Hindlimb muscle (tissue), 1 donor: ENCODE measurements at regions not wholly inside any gene's neighbourhood (a gene's known extent, or its start where the extent isn't known, plus 50 kb on each side); places are given as distances from the start of the nearest gene placed in this dataset.
"Not testable (repeated sequence)": the region's sequence is repeated elsewhere in the genome, so short reads cannot be mapped to it uniquely, and the experiment has no call there.

Source experiments
- DNase-seq: peaks from one replicate; pipeline ENCODE4 v3.0.0-alpha.2; 2013

DNA sequence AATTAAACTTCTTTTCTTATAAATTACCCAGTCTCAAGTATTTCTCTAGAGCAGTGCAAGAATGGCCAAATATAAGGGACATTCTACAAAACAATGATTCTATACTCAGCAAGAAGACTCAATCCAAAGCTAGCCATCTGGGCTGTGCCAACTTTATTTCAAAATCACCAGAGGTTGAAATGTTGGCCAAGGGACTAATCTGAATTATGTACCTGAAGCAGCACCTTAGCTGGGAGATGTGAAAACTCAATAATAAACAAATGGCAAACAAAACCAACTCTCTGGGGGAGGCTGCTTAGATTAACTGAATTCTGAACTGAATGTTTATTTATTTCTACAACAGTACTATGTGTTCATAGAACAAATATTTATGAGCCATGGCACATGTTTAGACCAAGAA is 251.3 kb downstream of the RDH14 start:
- DNase-seq = no peak

DNA sequence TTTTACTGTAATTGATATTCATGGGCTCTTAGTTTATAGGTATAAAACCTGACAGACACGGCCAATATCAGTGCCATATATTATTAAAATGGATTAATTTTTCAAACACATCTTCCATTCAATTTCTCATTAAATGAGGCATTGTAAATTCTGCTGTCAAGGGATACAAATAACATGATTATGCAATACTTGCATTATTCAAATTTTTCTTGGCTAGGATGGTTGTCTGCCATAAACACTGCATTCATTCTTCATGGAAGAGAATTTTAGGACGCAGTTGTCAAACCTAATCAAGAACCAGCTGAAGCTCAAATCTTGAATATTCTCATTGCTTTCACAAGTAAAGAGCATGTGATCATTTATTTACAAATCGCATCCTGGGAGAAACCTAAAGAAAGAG is 255.6 kb downstream of the RDH14 start:
- no peak for DNase-seq

DNA sequence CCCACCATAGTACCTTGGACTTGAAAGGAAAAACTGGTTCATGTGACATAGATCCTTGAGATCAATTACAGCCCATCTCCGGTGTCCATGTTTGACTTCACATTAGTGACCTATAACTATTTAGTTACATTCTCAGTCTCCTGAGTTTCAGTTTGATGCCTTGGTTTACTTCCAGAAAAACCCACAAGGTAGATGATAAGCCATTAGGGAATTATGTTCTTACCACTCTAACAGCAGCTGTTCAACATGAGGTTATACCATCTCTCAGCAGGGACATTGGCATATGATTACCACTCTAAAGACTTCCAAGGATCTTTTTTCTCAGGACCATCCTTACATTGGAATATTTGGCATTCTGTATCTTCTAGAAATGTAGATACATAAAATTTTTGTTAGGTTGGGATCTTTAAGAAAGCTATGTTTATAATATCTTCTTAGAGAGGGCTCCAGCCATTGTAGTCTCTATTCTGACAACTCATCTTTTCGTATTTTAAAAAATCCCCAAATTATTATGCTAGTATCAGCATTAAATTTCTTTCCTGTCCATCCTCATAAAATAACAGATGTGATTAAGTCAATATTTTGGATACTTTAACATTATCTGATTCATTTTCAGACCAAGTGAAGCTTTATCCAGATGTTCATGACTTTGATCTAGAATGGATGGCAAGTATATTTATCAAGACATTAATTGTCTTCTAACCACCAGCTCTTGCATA is 258.9 kb downstream of the RDH14 start:
- DNase-seq = no peak

DNA sequence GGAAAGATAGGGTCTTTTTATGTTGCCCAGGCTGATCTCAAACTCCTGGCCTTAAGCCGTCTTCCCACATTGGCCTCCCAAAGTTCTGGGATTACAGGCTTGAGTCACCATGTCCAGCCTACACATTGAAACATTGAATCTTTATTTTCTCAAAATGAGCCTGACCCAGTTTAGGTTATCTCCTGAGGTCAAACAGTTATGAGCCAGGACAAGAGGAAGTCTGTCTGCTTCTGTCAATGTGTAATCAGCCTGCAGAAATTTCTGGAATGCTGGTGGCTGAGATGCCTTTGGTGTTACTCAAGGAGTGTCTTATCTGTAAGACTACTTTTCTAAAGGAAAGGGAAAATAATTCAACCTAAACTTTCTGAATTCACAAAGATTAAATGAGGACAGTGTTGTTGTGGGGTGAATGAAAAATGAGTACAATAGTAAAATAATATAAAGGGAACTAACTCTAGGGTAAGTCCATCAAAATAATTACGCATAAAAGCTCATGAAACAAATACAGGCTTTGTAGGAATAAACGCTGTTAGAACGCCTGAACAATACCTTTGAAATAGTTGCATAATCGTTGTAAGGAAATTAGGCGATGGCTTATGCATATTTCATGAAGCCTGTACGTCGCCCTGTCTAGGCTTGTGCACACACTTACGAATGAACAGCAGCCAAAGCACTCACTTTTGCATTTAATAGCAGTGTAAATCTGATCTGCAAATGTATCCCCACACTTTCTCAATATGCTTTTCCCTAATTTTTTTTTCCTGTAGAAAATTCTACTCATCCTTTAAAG is 260.8 kb downstream of the RDH14 start:
- DNase-seq = no peak

DNA sequence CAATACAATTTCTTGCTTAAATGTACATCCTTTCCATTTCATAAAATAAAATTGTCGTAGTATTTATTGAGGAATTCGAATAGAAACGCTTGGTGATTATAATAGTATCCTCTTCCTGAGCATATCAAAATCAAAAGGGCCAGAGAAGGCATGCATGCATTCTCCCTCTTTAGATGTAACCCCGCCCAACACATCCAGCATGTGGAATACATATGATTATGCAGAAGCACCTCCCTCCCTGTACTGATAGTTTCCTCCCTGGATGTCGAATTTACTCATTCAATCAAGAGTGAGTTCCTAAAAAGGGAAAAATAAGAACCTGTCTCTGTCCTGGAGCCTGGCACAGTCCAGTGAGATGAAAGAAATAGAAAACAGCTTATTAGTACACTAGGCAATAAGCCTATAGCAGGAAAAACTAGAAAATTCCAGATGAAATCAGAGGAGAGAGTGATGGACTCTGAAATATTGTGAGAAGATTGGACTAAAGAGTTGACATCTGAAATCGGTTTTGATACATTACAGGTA is 262.9 kb downstream of the RDH14 start:
- DNase-seq = no peak

DNA sequence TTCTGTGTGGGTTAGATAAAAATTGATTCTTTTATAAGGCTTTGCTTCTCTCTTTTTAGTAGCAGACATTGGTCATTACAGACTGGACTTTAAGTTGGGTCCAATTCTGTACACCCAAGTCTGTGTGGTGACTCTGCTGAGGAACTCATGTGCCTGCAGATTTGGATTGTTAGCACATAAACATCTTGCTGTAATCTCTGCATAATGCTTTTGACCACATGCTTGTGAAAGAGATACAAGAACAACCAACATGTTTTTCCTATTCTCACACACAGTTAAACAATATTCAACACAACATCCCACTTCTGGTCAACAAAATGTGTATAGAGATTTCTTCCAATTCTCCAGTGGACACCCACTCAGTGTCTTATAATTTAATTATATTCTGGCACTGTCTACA is 270.1 kb downstream of the RDH14 start:
- DNase-seq = no peak

DNA sequence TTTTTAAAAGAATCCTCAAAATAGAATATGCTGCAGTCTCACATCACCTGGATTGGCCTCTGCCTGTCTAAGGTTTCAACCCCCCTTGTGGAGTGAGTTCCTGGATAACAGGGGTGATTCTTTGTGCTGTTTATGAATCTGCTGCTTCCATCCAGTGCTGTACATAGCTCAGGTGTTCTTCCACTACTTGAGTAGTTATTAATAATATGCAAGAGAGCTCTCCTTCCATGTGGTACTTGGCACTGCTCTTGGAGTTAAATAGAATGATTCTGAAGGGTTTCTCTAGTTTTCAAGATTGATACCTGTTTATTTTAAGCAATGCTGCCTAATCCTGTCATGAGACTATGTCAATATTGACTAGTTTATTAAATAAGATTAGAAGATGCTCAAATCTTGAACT is 273.6 kb downstream of the RDH14 start:
- DNase-seq = no peak

DNA sequence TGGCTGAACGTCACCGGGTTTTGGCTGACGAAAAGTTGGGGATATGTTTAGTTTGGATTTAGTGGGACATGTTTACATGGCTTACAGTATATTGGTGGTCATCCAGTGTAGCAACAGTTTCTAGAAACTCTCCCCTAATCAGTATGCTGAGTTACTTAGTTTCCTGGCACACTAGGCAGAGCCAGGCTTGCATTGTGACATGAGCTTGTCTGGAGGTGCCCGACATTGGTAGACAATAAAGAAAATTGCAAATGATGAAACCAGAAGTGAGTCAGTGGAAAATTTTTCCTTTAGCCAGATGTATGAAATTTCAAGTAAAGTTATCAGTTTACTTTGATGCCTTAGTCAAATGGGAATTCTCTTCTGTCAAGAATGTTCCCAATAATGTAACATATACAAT is 276.1 kb downstream of the RDH14 start:
- DNase-seq = no peak

DNA sequence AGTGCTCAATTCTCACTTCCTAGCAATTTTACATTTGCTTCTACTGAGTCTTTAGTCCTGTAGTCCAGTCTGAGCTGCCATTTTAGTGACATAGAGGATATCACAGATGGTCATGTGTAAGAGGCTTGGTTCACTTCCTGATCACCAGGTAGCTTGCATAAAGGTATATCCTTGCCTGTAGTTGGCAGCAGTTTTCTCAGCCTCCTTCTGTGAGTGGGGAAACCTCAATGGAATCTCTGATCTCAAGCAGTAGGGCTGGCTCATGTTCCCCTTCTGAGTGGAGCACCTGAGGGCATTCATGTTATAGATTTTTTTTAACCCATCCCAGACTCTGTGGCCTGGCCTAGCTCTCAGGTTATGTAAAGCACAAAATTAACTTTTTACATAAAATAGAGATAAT is 278.4 kb downstream of the RDH14 start:
- DNase-seq = no peak

DNA sequence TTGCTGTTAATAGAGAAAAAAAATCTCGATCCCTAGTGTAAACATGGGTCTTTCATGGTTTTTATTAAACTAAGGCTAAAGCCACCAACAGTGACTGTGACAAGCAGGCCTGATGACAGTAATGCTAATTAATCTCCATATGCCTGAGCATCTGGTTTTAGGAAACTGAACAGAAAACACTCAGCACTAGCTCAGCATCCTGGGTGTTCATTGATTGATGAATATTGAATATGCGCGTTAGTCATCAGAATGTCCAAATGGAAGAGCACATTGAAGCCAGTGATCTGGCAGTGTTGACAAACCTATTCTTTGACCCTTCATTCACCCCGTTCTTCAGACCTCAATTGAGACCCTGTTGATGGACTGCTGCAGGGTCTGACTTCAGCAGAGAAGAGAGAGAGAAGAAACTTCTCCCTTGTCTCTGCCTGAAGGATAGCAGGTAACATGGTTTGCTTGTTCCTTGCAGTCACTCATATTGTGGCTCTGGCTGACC is 283.8 kb downstream of the RDH14 start:
- no peak for DNase-seq

DNA sequence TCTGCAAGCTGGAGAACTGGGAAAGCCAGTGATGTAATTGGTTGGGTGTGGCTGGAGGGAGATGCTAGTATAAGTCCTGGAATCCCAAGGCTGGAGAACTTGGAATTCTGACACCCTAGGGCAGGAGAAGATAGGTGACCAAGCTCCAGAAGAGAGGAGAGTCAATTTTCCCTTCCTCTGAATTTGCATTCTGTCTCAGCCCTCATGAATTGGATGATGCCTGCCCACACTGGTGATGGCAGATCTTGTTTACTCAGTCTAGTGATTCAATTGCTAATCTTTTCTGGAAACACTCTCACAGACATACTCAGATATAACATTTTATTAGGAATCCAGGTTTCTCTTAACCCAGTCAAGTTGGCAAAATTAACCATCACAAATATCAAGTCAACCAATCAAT is 287.2 kb downstream of the RDH14 start:
- no peak for DNase-seq

DNA sequence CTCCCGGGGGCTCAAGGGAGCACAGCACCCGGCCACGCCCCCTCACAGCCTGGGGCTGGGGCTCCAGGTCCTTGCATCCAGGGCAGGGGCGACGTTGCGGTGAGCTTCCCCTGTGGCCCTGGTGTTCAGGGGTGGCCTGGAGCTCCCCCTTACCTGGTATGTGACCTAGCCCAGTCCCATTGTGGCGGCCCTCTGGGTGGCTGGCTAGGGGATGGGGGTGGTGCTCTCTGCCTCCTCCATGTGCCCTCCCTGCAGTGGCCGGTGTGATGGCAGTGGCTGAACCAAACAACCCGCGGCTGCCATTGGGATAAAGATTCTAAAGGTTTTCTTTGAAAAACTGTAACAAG is 288.3 kb downstream of the RDH14 start:
- DNase-seq = no peak

DNA sequence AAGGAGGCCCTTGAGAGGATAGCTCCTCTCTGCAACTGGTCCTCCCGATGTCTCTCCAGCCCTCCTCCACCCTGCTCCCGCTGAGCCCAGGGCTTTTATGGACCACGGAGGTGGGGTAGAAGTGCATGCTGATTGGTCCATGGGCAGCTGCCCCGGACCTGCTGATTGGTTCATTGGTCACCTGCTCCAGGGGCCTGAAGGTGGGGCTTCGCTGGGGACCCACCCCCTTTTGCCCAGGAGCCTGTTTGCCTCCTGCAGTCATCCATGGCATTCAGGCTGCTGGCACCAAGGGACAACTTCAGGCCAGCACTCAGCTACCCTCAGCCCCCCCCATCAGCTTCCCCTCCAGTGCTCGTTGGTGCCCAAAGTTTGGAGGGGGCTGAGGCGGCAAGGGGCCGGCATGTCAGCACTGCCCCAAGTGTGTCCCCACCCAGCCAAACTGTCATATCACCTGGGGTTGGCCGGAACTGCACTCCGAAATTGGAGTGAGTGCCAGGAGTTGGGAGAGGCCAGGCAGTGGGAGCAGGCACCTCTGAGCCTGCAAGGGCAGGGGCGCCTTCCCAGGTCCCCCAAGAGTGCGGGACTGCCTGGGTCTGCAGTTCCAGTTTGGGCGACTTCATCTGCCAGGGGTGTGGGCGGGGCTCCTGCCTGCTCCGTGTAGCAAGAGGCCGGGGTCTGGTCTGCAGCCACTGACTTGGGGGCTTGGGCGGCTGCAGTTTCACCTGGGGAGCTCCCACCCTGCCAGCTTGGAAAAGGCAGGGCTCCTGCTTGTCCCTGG is 288.9 kb downstream of the RDH14 start:
- no peak for DNase-seq

DNA sequence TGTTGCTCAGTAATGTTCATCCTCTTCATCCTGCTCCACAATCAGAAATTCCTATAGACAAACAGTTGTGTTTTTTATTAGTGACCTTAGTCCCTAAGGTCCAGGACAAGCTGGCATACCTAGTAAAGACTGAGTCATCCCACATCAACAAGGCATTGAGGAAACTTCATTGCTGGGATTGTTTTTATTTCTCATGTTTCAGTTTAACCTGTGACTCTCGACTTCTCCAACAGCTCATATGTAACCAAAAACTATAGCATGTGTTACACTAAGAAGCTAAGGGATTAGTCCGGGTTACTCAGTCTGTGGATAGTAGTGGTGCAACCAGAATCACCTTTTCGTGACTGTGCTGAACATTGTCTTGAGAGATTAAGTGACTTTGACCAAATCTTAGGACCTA is 292.1 kb downstream of the RDH14 start:
- no peak for DNase-seq

DNA sequence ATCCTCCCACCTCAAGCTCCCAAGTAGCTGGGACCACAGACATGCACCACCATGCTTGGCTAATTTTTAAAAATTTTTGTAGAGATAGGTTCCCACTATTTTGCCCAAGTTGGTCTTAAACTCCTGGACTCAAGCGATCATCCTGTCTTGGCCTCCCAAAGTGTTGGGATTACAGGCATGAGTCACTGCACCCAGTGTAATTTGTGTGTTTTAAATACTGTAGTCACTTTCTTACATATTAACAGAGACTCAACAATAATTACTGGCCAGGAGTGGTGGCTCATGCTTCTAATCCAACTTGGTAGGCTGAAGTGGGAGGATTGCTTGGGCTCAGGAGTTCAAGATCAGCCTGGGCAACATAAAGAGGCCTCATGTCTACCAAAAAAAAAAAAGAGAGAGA is 293.0 kb downstream of the RDH14 start:
- no peak for DNase-seq

DNA sequence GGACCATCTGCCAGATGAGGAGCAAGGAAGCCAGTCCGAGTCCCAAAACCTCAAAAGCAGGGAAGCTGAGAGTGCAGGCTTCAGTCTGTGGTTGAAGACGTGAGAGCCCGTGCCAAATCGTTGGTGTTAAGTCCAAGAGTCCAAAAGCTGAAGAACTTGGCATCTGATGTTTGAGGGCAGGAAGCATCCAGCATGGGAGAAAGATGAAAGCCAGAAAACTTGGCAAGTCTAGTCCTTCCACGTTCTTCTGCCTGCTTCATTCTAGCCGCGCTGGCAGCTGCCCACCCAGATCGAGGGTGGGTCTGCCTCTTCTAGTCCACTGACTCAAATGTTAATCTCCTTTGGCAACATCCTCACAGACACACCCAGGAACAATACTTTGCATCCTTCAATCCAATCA is 293.8 kb downstream of the RDH14 start:
- DNase-seq = not testable (repeated sequence)

DNA sequence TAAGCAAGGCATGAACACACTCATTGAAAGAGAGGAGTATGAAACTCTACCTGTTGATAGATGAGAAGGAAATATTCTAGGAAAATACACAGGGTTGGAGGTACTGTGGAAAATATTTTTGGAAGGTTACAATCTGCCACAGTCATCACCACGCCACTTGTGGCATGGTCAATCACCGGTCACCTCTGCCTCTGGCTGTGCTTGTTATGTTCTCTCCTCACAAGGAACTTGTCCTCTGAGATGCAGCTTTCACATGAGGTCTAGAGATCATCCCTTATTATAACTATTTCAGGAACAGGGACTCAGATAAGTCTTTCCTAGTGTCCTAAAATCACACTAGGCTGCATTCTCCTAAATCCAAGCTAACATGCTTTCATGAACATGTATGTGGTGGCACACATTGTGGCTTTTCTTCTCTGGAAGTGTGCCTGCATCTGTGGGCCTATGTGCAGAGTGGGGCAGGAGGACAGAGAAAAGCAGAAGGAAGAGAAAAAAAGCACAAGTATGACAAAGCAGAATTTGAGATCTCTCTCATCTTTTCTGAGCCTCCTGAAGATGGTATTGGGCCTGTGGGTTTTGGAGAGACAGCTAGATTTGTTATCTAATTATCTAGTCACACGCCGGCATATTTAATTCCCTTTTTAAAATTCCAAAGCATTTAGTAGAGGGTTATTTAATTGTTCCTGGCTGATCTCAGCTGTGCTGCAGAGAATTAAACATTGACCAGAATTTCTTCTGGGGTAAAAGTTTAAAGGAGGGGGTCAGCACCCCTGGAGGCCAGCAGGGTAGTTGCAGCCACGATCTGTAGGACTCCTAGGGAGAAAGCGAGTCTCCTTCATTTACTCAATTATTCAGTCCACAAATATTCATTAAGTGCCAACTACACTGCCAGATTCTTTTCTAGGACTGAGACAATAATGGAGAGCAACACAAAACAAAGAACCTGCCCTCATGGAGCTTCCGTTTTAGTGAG is 294.6 kb downstream of the RDH14 start:
- DNase-seq = no peak

DNA sequence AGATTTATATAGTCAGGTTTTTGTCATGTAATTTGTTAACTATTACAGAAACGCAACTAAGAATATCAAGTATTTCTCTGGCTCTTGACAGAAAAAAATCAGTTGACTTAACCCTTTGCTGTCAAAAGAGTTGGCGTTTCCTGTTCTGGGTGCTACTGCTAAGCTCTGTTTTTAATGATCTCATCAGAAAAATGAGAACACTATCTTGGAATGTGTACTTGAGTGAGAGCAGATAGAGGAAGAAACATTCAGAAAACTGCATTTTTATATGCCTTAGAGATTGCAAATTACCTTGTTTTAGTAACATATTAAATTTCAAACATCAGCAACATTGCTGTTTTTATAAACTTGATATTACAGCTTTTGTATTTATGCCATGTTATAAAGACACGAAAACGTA is 297.9 kb downstream of the RDH14 start:
- DNase-seq = no peak

DNA sequence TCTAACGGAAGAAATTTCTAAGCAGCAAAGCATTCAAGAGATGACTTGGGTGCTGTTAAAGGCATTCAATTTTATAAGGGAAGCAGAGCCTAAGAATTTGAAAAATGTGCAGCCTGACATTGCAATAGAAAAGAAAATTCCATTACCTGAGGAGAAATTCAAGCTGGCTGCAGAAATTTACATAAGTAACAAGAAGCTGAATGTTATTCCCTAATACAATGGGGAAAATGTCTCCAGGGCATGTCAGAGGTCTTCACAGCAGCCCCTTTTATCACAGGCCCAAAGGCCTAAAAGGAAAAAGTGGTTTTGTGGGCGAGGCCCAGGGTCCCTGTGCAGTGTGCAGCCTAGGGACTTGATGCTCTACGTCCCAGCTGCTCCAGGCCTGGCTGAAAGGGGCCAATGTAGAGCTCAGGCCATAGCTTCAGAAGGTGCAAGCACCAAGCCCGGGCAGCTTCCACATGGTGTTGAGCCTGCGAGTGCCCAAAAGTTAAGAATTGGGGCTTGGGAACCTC is 306.7 kb downstream of the RDH14 start:
- DNase-seq = no peak

DNA sequence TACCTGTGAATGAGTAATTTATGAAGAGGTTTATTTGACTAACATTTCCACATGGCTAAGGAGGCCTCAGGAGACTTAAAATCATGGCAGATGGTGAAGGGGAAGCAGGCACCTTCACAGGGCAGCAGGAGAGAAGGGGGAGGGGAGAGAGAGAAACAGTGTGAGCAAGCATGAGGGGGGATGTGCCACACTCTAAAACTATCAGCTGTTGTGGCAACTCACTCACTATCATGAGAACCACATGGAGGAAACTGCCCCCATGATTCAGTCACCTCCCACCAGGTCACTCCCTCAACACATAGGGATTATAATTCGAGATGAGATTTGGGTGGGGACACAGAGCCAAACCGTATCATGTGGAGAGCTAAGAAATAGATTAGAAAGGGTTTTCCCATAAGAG is 309.0 kb downstream of the RDH14 start:
- no peak for DNase-seq

DNA sequence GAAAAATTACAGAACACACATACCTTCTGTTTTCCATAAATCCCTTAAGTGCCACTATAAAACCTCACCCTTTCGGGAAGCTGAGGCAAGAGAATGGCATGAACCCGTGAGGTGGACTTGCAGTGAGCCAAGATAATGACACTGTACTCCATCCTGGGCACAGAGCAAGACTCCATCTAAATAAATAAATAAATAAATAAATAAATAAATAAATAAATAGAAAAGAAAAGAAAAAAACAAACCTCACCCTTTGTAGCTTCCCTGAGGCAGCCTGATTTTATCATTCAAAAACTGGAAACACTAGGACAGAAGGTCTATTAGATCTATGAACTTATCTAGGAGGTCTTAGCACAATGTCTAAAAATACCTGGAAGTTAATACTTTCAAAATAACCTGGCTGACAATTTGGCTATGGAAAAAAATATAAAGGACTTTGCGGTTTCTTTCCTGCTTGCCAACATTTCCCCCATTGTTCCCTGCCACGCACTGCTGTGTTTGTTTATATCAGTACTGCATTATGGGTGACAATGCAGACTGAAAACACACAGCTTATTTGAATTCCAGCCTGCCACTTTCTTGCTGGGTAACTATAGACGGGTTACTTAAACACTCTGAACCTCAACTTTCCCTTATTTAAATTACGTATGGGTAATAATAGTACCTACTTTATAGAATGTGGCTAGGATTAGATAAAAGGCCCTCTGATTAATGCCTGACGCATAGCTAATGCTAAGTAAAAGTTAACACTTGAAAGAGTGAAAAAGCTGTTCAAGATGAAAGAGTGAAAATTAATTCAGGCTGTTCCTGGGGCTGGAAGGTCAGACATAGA is 313.0 kb downstream of the RDH14 start:
- no peak for DNase-seq
